ENCODE measurements at regions not wholly inside any gene's neighbourhood (a gene's known extent, or its start where the extent isn't known, plus 50 kb on each side); places are given as distances from the start of the nearest gene placed in this dataset.

DNA sequence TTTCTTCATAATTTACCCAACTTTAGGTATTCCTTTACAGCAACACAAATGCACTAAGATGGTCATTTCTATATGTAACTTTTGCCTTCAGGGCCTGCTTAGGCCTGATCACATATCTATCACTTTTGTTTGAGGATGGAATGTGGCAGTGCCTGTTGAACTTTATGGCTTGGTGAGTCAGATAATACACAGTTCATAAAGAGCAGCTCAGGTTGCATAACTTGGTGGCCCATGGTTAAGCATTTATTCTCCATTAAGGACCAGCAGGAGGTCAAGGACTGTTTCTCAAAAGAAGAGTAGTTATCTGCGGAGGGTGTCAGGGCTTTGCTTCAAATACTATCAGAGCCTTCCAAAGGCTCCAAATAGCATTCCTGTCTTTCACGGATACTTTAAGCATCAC lies 124.1 kb upstream of the PDHA2 start:
- Histone ChIP-seq H3K9me2 (replicated peaks; ENCODE audit: insufficient read depth, low read length) (no peaks in the 10 kb centered on the region), H3K4me1 (ENCODE audit: low read length) (no peaks in the 10 kb centered on the region), H2AFZ (ENCODE audit: low read length) (no peak overlapping the region), H3K4me3 (ENCODE audit: low read length) (no peak overlapping the region), H3K4me2 (ENCODE audit: low read depth, low read length) (no peak overlapping the region), H3F3A (ENCODE audit: insufficient read depth, low read length) (no peaks in the 10 kb centered on the region), H4K20me1 (ENCODE audit: insufficient read depth, low read length) (no peaks in the 10 kb centered on the region), H3K36me3 (replicated peaks; ENCODE audit: insufficient read depth, low read length) (no peaks in the 10 kb centered on the region), H3K79me2 (ENCODE audit: low read length) (no peaks in the 10 kb centered on the region), H3K9me3 (replicated peaks; ENCODE audit: insufficient read depth, low read length) (no peaks in the 10 kb centered on the region), H3K9ac (ENCODE audit: low read length) (no peak overlapping the region), H3K27ac (ENCODE audit: low read length) (no peak overlapping the region), H3K27me3 (replicated peaks; ENCODE audit: insufficient read depth, low read length) (no peaks in the 10 kb centered on the region)
- TF ChIP-seq EZH2 (optimal IDR thresholded peaks at IDR 0.05; ENCODE audit: low read depth, low read length) = no peak
- TF ChIP-seq CTCF (IDR thresholded peaks at IDR 0.05; ENCODE audit: low read length) = no peak
- TF ChIP-seq EZH2phosphoT487 (IDR thresholded peaks at IDR 0.05; ENCODE audit: low read length) = no peak
- no peak for DNase-seq

- no peaks in the 10 kb centered on the region for H4K20me1 ChIP-seq (ENCODE audit: insufficient read depth, low read length)
- H3K27ac ChIP-seq (ENCODE audit: low read length) = no peak overlapping the region
- H3F3A ChIP-seq (ENCODE audit: insufficient read depth, low read length) = no peaks in the 10 kb centered on the region
- H3K79me2 ChIP-seq (ENCODE audit: low read length) = no peaks in the 10 kb centered on the region
- H3K9me2 ChIP-seq (replicated peaks; ENCODE audit: insufficient read depth, low read length) = no peaks in the 10 kb centered on the region
- H3K9me3 ChIP-seq (replicated peaks; ENCODE audit: insufficient read depth, low read length) = no peaks in the 10 kb centered on the region
- TF ChIP-seq EZH2 (optimal IDR thresholded peaks at IDR 0.05; ENCODE audit: low read depth, low read length) = no peak
- TF ChIP-seq CTCF (IDR thresholded peaks at IDR 0.05; ENCODE audit: low read length) = no peak
- TF ChIP-seq EZH2phosphoT487 (IDR thresholded peaks at IDR 0.05; ENCODE audit: low read length) = no peak
- H2AFZ ChIP-seq (ENCODE audit: low read length) = no peak overlapping the region
- DNase-seq = no peak
- H3K9ac ChIP-seq (ENCODE audit: low read length) = no peak overlapping the region
- H3K4me3 ChIP-seq (ENCODE audit: low read length) = no peak overlapping the region
- H3K4me2 ChIP-seq (ENCODE audit: low read depth, low read length) = no peak overlapping the region
- H3K36me3 ChIP-seq (replicated peaks; ENCODE audit: insufficient read depth, low read length) = no peaks in the 10 kb centered on the region
- no peaks in the 10 kb centered on the region for H3K27me3 ChIP-seq (replicated peaks; ENCODE audit: insufficient read depth, low read length)
- no peaks in the 10 kb centered on the region for H3K4me1 ChIP-seq (ENCODE audit: low read length)
These were observed 125.3 kb upstream of the PDHA2 start for GRCh38 chr4:95714571-95714970.

DNA sequence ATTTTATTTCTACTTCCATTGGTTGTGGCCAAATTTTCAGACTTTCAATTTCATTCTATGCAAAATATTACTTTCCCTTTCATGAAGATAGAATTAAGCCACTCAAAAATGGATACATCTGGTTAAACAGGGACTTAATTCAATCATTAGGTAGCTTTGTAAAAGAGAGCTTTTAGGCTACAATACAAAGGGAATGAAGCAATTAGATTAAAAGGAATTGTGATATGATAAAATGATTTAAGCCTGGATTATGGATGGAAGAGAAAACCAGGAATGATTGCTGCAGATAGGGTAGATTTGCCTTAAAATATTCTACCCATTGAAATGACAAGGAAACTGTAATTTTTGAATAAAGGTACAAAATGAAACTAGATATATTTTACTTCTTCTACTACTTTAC lies 134.6 kb upstream of the PDHA2 start:
- no peaks in the 10 kb centered on the region for H3F3A ChIP-seq (ENCODE audit: insufficient read depth, low read length)
- no peaks in the 10 kb centered on the region for H3K9me3 ChIP-seq (replicated peaks; ENCODE audit: insufficient read depth, low read length)
- no peaks in the 10 kb centered on the region for H3K9me2 ChIP-seq (replicated peaks; ENCODE audit: insufficient read depth, low read length)
- H3K4me3 ChIP-seq (ENCODE audit: low read length) = no peak overlapping the region
- H3K79me2 ChIP-seq (ENCODE audit: low read length) = no peaks in the 10 kb centered on the region
- no peak overlapping the region for H2AFZ ChIP-seq (ENCODE audit: low read length)
- no peak overlapping the region for H3K27ac ChIP-seq (ENCODE audit: low read length)
- DNase-seq = no peak
- H3K27me3 ChIP-seq (replicated peaks; ENCODE audit: insufficient read depth, low read length) = no peaks in the 10 kb centered on the region
- no peaks in the 10 kb centered on the region for H4K20me1 ChIP-seq (ENCODE audit: insufficient read depth, low read length)
- no peak for TF ChIP-seq CTCF (IDR thresholded peaks at IDR 0.05; ENCODE audit: low read length)
- no peak for TF ChIP-seq EZH2 (optimal IDR thresholded peaks at IDR 0.05; ENCODE audit: low read depth, low read length)
- no peak for TF ChIP-seq EZH2phosphoT487 (IDR thresholded peaks at IDR 0.05; ENCODE audit: low read length)
- H3K4me1 ChIP-seq (ENCODE audit: low read length) = no peaks in the 10 kb centered on the region
- no peak overlapping the region for H3K4me2 ChIP-seq (ENCODE audit: low read depth, low read length)
- H3K36me3 ChIP-seq (replicated peaks; ENCODE audit: insufficient read depth, low read length) = no peaks in the 10 kb centered on the region
- no peak overlapping the region for H3K9ac ChIP-seq (ENCODE audit: low read length)

Data from MM.1S (cell line).